GM18907 (cell line): ENCODE measurements at regions not wholly inside any gene's neighbourhood (a gene's known extent, or its start where the extent isn't known, plus 50 kb on each side); places are given as distances from the start of the nearest gene placed in this dataset.
"Not testable (repeated sequence)": the region's sequence is repeated elsewhere in the genome, so short reads cannot be mapped to it uniquely, and the experiment has no call there.

Experiments used
- ATAC-seq: cut with Tn5 transposase; IDR thresholded peaks from one replicate; pipeline ENCODE4 v1.9.1; 2021; ENCODE audit warnings: mild to moderate bottlenecking, moderate library complexity; ENCODE audit not compliant: unreplicated experiment

DNA sequence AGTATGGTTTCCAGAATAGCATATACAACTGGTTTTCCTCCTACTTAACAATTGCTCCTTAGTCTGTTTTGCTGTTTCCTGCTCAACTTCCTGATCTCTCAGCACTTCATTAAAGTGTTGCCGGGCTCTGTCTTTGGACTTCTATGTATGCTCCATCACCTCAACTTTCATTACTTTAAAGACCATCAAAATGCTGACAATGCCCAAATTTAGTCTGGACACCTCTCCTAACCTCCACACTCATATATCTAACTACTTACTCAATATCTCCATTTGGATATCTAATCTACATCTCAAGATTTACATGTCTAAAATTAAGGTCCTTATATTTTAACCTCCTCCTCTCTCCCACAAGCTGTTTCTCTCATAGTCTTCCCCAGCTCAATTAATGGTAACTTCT lies 54.4 kb upstream of the LGR5 start:
- no peak for ATAC-seq

DNA sequence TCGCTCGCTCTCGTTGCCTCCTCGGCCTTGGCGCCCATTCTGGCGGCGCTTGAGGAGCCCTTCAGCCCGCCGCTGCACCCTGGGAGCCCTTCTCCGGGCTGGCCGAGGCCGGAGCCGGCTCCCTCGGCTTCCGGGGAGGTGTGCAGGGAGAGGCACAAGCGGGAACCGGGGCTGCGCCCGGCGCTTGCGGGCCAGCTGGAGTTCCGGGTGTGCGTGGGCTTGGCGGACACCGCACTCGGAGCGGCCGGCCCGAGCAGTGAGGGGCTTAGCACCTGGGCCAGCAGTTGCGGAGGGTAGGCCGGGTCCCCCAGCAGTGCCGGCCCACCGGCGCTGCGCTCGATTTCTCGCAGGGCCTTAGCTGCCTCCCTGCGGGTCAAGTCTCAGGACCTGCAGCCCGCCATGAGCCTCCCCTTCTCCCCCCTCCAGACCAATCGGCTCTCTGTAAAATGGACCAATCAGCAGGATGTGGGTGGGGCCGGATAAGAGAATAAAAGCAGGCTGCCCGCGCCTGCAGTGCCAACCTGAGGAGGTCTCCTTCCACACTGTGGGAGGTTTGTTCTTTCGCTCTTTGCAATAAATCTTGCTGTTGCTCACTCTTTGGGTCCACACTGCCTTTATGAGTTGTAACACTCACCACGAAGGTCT lies 62.8 kb upstream of the LGR5 start:
- not testable (repeated sequence) for ATAC-seq

DNA sequence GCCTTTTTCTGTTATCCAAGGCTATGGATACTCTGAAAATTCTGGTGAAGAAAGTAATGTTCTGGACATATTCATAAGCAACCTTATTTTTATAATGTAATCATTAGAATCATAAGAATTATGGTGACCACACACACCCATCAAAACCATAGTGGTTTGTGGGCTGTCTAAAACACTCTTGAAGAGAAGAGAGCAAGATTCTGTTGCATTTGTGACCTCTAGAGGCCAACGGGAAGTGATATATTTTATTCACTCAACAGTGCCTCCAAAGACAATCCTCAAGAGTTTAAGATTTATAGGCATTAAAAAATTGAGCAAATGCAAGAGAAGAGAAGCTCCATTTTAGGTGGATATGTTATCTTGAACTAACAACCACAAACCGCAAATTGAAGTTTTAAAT lies 68.5 kb upstream of the LGR5 start:
- ATAC-seq: no peak

DNA sequence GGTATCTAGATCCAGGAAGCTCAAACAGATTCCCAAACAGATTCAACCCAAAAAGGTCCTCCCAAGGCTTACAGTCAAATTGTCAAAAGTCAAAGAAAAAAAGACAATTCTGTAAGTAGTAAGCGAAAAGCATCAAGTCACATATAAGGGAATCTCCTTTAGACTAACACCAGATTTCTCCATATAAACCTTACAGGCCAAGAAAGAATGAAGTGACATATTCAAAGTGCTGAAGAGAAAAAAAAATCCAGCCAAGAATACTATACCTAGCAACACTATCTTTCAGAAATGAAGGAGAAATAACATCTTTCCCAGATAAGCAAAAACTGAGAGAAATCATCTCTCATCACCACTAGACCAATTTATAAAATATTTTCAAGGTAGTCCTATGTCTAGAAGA lies 79.6 kb upstream of the LGR5 start:
- ATAC-seq: no peak

DNA sequence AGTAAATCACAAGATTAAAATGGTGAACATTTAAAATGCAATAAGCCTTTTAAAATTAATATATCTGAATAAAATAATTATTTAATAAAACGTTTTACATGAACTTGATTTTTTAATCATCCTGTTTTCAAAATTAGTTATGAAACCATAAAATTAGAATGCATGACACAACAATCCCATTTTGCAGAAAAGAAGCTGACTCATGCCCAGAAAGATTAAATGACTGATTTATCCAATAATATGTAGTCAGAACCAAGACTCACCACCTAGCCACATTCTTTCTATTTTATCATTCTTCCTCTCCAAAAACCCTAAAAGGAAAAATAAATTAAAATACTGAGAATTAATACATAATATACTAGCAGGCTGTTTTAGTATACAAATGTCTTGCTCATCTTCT lies 83.0 kb upstream of the LGR5 start:
- no peak for ATAC-seq

DNA sequence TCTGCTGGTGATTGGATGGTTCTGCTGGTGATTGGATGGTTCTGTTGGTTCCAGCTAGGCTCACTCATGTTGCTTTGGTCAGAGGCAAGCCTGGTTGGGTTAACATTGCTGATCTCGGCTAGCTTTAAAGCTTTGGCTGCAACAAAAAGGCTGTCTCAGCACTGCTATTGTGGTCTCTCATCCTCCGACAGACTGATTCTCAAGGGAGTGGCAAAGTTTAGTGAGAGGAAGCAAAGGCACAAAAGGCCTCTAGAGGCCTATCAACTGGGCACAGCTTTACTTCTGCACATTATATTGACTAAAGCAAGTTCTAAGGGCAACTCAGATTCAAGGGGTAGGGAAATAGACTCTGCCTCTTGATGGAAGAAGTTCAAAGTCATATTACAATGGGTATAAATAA lies 84.7 kb upstream of the LGR5 start:
- ATAC-seq: no peak

DNA sequence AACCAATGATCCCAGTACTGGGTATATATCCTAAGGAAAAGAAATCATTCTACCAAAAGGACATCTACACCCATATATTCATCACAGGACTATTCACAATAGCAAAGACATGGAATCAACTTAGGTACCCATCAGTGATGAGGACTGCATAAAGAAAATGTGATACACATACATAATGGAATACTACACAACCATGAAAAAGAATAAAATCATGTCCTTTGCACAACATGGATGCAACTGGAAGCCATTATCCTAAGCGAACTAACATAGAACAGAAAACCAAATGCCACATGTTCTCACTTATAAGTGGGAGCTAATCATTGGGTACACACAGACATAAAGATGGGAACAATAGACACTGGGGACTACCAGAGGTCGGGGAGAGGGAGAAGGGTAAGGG lies 86.0 kb upstream of the LGR5 start:
- no peak for ATAC-seq

DNA sequence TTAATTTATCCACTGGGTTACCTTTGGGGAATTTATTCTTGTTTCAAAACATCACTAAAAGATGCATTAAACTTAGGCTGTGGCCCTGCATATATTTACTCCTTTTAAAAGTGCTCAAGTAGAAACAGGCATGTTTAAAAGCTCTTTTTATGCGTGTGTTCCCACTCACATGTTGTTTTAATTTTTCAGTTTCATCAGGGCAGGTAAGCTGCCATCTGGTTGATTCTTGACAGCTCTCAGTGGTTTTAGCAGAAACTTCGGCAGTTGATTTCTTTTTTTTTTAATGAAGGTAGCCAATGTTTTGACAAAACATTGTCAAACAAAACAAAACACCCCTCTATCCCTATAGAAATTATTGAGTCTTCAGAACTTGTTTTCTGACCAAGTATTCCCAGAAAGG lies 89.6 kb upstream of the LGR5 start:
- ATAC-seq: no peak

DNA sequence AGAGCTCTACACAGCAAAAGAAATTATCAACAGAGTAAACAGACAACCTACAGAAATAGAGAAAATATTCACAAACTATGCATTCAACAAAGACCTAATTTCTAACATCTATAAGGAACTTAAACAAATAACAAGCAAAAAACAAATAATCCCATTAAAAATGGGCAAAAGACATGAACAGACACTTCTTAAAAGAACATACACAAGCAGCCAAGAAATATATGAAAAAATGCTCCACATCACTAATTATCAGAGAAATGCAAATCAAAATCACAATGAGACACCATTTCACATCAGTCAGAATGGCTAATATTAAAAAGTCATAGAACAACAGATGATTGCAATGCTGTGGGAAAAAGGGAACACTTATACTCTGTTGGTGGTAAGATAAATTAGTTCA lies 100.7 kb upstream of the LGR5 start:
- no peak for ATAC-seq

DNA sequence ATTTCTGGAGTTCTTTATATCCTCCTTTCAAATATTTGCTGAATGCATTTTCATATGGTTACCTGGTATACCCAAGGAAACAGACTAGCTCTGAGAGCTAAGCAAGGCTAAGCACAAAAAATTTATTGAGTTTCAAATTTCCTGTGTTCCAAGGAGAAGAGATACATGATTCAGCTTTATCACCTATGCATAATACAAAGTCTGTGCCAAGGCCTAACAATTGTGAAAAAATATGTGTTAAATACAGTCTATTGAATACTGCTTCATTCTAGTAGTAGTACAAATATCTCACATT lies 103.7 kb upstream of the LGR5 start:
- no peak for ATAC-seq

DNA sequence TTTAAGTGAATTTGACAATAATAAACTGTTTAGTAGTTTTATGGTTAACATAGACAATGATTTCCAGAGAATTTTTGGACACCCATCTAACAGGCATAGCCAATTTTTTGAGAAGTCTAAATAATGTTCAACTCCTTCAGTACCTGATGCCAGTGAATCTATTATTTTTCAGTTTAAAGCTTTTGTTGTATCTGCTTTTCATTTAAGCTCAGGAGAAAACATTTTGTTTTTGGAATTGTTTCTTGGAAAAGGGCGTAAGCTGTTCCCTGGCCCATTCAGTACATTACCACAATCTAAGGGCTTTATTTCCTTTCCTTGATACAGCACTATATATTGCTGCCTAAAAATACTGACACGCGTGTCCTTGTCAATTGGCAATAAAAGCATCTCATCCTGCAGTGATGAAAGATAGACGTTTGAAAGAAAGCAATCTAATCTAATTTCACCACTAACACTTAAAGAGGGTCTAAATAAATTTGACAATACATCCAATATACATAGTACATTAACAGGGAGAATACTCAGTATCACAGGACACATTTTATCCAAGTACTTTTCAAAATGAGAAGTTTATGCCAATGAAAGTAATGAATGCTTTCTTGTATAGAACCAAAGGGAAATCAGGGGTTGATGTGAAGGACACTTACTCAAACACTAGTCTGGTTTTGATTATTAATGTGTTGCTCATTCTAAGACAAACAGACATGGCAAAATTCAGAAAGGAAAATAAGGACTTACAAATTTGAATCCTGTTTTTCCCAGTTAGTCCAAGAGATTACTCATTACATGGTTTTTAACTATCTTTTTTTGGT lies 104.2 kb upstream of the LGR5 start:
- ATAC-seq: no peak

DNA sequence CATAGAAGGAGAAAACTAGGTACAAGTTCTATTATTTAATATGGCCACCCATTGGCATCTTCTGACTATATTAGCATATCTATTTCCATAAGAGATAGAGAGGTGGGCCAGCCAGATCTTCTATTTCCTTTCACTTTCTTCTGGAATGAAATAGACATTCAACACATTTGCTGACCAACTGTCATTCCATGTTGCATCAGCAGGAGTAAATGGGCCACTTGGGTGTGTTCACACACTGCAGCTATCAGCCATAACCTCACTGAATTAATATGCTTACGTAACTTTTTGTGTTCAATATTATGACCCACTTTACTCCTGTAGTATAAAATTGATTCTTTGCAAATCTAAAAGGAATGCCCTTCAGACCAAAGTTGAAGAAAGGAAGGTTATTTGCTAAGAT lies 106.2 kb upstream of the LGR5 start:
- ATAC-seq: no peak

DNA sequence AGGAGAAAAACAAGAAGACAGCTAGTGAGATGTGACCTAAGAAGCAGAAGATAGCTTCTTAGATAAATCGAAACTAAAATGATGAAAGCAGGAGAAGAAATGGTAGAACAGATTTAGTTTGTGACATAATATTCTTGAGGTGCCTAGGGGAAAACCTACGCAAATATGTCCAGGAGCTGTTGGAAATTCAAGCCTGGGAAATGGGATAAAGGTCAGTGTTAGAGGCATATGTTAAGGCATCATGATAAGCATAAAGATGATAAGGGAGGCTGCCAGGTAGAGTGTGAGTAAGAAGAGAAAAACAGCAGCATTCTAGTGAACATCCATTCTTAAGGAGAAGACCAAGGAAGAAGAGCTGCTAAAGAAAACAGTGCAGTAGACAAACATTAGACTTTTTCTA lies 109.6 kb upstream of the LGR5 start:
- no peak for ATAC-seq

DNA sequence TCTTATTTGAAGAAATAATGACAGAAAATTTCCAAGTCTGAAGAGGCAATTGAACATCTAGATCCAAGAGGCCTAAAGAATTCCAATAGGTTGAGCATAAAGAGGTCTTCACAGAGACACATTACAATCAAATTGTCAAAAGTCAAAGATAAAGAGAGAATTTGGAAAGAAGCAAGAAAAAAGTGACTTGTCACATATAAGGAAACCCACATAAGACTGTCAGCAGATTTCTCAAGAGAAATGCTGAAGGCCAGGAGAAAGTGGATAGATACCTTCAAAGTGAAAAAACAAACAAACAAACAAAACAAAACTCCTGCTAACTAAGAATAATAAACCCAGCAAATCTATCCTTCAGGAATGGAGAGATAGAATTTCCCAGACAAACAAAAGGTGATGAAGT lies 118.1 kb upstream of the LGR5 start:
- ATAC-seq: no peak

DNA sequence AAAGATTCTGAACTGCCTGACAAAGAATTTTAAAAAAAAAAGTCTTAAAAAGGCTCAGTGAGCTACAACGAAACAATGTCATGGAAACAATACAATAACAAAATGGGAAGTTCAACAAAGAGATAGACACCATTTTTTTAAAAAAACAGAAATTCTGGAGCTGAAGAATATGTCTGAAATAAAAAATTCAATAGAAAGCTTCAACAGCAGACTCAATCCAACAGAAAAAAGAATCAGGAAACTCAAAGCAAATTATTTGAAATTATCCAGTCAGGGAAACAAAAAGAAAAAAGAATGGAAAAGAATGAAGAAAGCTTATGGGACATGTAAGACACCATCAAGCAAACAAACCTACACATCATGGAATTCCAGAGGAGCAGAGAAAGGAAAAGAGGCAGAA lies 118.5 kb upstream of the LGR5 start:
- ATAC-seq: no peak

DNA sequence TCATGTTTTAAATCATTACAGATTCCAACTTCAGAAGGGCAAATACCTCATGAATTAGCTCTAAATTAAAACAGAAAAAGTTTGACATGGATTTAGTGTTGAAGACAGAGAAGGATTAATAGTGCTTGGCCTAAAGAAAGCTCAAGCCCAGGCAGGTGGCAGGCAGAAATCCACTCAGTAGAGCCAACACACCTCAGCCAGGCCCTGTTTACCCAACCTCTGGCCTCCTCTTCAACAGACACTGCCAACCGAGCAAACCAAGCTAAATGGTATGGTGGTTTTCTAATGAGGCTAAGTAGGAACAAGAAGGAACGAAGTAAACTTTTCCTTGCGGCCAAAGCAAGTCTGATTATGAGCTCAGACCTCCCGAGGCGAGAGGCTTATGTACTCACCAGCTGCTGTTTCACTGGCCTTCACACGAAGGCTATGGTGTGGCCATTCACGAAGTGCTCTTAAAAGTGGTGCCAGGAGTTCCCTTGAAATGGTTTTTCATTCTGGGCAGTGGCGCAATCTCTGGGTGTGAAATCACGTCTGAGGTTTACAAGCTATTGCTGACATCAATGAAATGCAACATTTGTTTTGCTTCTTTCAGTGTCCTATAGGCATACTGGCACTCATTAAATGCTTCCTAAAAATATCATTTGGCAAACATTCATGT lies 124.1 kb upstream of the LGR5 start:
- ATAC-seq: no peak

DNA sequence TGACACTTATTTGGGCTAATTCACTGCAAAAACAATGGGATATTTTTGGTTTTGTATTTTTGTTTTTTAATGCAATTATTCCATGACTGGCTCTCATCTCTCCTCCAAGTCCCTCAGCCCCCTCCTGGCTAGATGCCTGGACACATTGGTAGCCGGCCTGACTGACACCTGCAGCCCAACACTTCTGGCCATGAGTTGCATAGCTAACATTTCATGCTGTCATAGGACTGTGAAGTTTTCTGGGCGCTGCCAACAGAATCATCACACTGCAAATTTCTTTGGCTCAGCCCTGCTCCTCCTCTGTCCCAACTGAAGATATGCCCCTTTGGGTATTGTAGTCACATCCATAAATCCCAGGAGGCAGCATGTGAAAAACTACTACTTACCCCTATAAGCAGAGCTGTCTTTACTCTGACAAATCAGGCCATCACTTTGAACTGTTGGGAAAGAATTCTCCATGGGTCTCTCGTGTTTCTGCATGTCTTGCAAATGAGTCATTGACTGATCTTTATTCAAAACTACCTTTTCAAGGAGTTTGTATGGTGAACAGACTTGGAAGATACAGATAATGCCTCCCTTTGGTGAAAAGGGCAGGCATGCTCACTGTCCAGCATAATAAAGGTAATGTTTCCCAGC lies 126.7 kb upstream of the LGR5 start:
- ATAC-seq: no peak

DNA sequence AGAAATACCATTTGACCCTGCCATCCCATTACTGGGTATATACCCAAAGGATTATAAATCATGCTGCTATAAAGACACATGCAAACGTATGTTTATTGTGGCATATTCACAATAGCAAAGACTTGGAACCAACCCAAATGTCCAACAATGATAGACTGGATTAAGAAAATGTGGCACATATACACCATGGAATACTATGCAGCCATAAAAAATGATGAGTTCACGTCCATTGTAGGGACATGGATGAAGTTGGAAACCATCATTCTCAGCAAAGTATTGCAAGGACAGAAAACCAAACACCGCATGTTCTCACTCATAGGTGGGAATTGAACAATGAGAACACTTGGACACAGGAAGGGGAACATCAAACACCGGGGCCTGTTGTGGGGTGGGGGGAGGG lies 128.0 kb upstream of the LGR5 start:
- not testable (repeated sequence) for ATAC-seq

DNA sequence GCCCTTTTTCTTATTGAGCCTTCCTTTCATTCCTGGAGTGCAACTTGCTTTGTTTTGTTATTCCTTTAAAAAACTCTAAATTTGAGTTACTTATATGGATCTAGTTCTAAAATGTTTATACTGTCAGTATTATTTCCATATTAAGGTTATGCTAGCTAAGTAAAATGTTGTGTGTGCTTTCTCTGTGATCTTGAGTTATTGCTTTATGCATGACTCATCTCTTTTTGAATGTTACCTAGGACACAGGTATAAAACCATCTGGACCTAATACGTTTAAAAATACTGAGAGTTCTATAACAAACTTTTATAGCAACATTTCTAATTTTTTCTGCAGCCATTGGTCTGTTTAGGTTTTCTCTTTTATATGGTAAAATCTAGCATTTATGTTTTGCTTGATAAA lies 132.8 kb upstream of the LGR5 start:
- ATAC-seq: no peak

DNA sequence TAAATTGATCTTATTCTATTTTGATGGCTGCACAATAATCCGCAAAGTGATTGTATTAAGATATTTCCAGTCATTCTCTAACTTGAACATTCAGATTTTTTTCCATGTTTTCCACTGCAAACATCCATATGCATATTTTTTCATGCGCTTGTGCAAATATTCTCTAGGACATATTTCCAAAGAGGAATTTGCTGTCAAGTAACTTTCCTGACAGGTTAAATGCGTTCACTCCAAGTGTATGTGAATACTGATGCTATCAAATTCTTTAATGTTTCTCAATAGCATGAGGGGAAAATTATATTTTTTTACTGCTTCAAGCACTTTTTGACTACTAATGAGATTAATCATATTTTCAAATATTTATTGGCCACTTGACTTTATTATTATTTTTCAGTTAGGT lies 135.3 kb upstream of the LGR5 start:
- no peak for ATAC-seq

DNA sequence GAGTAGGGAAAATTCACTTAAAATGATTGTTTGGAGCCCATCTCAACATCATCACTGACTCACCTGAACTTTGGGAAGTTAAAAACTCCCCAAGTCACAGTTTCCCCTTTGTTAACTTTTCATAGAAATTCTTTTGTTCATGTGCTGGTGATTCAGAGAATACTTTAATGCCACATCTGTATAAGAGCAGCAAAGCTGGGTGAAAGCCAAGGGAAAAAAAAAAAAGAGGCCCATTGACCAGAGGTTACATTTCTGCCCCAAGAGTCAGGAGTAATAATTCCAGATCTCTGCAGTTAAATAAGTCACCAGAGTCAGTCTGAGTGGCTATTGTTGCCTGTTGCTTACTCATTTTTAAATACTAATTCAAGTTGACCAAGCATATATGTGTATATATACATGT lies 136.4 kb upstream of the LGR5 start:
- ATAC-seq: no peak
